Erythroblast (primary cell): ENCODE measurements at regions not wholly inside any gene's neighbourhood (a gene's known extent, or its start where the extent isn't known, plus 50 kb on each side); places are given as distances from the start of the nearest gene placed in this dataset.

Experiments
- GATA1 ChIP-seq: IDR thresholded peaks from 2 replicates; pipeline ENCODE4 v1.6.1; 2011; ENCODE audit warnings: low read depth, mild to moderate bottlenecking, control low read depth, low read length, moderate library complexity
- POLR2A ChIP-seq: IDR thresholded peaks from 2 replicates; pipeline ENCODE4 v1.6.1; 2011; ENCODE audit warnings: mild to moderate bottlenecking, low read length

GRCh38 chr2:41399437-41400087 lies 648.3 kb upstream of the PKDCC start:
- TF ChIP-seq POLR2A (no peak), GATA1 (no peak)
